ENCODE measurements at regions not wholly inside any gene's neighbourhood (a gene's known extent, or its start where the extent isn't known, plus 50 kb on each side); places are given as distances from the start of the nearest gene placed in this dataset.

- Histone ChIP-seq H3K4me1 (ENCODE audit: insufficient read depth, low read length) (no peaks in the 10 kb centered on the region), H3K9ac (ENCODE audit: low read length) (no peak overlapping the region), H3K27me3 (ENCODE audit: control insufficient read depth in 1 of 2, insufficient read depth in 2 of 2, low read length in 2 of 2) (peaks cover 0 to 10% of the 10 kb centered on the region in 2 donors), H3K27ac (ENCODE audit: low read depth, low read length) (no peak overlapping the region), H3K4me3 (ENCODE audit: low read depth in 1 of 2, low read length in 2 of 2) (no peak overlapping the region), H3K9me3 (ENCODE audit: low read length) (no peaks in the 10 kb centered on the region), H3K36me3 (ENCODE audit: insufficient read depth, low read length) (no peaks in the 10 kb centered on the region)
Measured at GRCh38 chr12:131455581-131456110, 255.2 kb upstream of the SFSWAP start.

- no peaks in the 10 kb centered on the region for H3K9me3 ChIP-seq (ENCODE audit: low read length)
- no peak overlapping the region for H3K27ac ChIP-seq (ENCODE audit: low read depth, low read length)
- no peak overlapping the region for H3K9ac ChIP-seq (ENCODE audit: low read length)
- no peaks in the 10 kb centered on the region for H3K4me1 ChIP-seq (ENCODE audit: insufficient read depth, low read length)
- no peaks in the 10 kb centered on the region for H3K36me3 ChIP-seq (ENCODE audit: insufficient read depth, low read length)
- peaks cover 0 to 10% of the 10 kb centered on the region in 2 donors for H3K27me3 ChIP-seq (ENCODE audit: control insufficient read depth in 1 of 2, insufficient read depth in 2 of 2, low read length in 2 of 2)
- no peak overlapping the region for H3K4me3 ChIP-seq (ENCODE audit: low read depth in 1 of 2, low read length in 2 of 2)
Measured at GRCh38 chr12:131456301-131457027, 254.4 kb upstream of the SFSWAP start.

GRCh38 chr12:131457028-131457310 is 253.9 kb upstream of the SFSWAP start:
- H3K4me3 ChIP-seq (ENCODE audit: low read depth in 1 of 2, low read length in 2 of 2): no peak overlapping the region
- H3K9ac ChIP-seq (ENCODE audit: low read length): no peak overlapping the region
- H3K4me1 ChIP-seq (ENCODE audit: insufficient read depth, low read length): no peaks in the 10 kb centered on the region
- no peak overlapping the region for H3K27ac ChIP-seq (ENCODE audit: low read depth, low read length)
- H3K36me3 ChIP-seq (ENCODE audit: insufficient read depth, low read length): no peaks in the 10 kb centered on the region
- peaks cover 0 to 10% of the 10 kb centered on the region in 2 donors for H3K27me3 ChIP-seq (ENCODE audit: control insufficient read depth in 1 of 2, insufficient read depth in 2 of 2, low read length in 2 of 2)
- H3K9me3 ChIP-seq (ENCODE audit: low read length): no peaks in the 10 kb centered on the region

DNA sequence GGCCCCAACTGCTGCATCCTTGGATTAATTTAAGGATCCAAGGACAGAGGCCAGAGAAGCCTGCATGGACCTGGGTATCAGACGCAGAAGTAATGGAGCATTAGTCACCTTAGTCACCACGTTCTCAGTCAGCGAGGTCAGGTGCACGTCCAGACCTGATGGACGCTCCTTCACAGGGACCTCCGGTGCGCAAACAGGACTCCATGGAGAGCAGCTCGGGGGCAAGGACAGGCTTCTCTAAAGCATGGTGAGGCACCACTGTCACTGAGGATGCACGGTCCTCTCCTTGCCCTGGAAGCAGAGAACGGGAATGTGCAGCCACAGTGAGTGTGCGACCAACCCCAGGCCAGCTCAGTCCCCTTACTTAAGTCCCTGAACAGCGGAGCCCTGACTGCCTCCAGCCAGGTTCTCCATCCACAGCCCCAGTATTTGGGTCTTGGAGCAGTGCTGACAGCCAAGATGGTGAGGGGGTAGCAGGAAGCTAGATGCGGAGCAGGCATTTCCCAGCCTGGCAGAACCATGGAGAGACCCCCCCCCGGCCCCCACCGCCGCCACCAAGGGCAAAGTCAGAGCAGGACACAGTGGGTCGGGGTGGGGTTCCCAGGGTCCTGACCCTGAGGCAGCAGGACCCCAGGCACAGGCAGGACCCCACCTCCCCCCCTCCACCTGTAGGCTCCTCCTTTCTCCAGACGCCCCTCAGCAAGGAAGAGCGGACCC is 253.4 kb upstream of the SFSWAP start:
- Histone ChIP-seq H3K4me3 (ENCODE audit: low read depth in 1 of 2, low read length in 2 of 2) (no peak overlapping the region), H3K9me3 (ENCODE audit: low read length) (no peaks in the 10 kb centered on the region), H3K27me3 (ENCODE audit: control insufficient read depth in 1 of 2, insufficient read depth in 2 of 2, low read length in 2 of 2) (peaks cover 0 to 10% of the 10 kb centered on the region in 2 donors), H3K4me1 (ENCODE audit: insufficient read depth, low read length) (no peaks in the 10 kb centered on the region), H3K9ac (ENCODE audit: low read length) (no peak overlapping the region), H3K27ac (ENCODE audit: low read depth, low read length) (no peak overlapping the region), H3K36me3 (ENCODE audit: insufficient read depth, low read length) (no peaks in the 10 kb centered on the region)

- Histone ChIP-seq H3K4me3 (ENCODE audit: low read depth in 1 of 2, low read length in 2 of 2) (no peak overlapping the region), H3K36me3 (ENCODE audit: insufficient read depth, low read length) (no peaks in the 10 kb centered on the region), H3K27me3 (ENCODE audit: control insufficient read depth in 1 of 2, insufficient read depth in 2 of 2, low read length in 2 of 2) (peaks cover 0 to 10% of the 10 kb centered on the region in 2 donors), H3K9ac (ENCODE audit: low read length) (no peak overlapping the region), H3K4me1 (ENCODE audit: insufficient read depth, low read length) (no peaks in the 10 kb centered on the region), H3K27ac (ENCODE audit: low read depth, low read length) (no peak overlapping the region), H3K9me3 (ENCODE audit: low read length) (no peaks in the 10 kb centered on the region)
Measured at GRCh38 chr12:131458048-131458374, 252.9 kb upstream of the SFSWAP start.

- Histone ChIP-seq H3K27ac (ENCODE audit: low read depth, low read length) (no peak overlapping the region), H3K9me3 (ENCODE audit: low read length) (no peaks in the 10 kb centered on the region), H3K4me3 (ENCODE audit: low read depth in 1 of 2, low read length in 2 of 2) (no peak overlapping the region), H3K27me3 (ENCODE audit: control insufficient read depth in 1 of 2, insufficient read depth in 2 of 2, low read length in 2 of 2) (peaks cover 0 to 10% of the 10 kb centered on the region in 2 donors), H3K4me1 (ENCODE audit: insufficient read depth, low read length) (no peaks in the 10 kb centered on the region), H3K36me3 (ENCODE audit: insufficient read depth, low read length) (no peaks in the 10 kb centered on the region), H3K9ac (ENCODE audit: low read length) (no peak overlapping the region)
Measured at GRCh38 chr12:131458931-131459772, 251.7 kb upstream of the SFSWAP start.

DNA sequence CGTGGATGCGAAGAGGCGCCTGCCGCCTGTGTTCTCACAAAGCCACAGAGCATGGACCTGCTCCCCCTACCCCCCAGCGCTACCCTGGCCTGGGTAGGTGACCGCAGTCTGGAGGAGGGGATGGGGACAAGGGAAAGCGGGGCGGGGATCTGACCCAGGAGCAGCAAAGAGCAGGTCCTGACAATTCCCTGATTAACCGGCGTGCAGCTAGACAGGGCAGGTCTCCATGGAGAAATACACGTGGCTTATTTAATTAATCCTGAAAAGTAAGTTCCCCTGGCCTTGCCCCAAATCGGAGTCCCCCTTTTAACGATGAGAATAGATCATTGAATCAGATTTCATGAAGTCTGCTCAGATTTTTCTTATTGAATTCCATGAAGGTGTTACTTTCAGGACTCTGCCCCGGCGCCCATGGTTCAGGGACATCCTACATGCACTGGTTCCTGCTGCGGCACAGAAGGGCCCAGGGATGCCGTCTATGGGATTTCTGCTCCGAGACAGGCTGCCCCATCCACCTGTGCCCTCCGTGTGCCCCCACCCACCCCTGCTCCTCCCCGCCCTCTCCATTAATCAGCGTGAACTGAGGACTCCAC is 251.0 kb upstream of the SFSWAP start:
- Histone ChIP-seq H3K4me1 (ENCODE audit: insufficient read depth, low read length) (no peaks in the 10 kb centered on the region), H3K9me3 (ENCODE audit: low read length) (no peaks in the 10 kb centered on the region), H3K27ac (ENCODE audit: low read depth, low read length) (no peak overlapping the region), H3K4me3 (ENCODE audit: low read depth in 1 of 2, low read length in 2 of 2) (no peak overlapping the region), H3K36me3 (ENCODE audit: insufficient read depth, low read length) (no peaks in the 10 kb centered on the region), H3K27me3 (ENCODE audit: control insufficient read depth in 1 of 2, insufficient read depth in 2 of 2, low read length in 2 of 2) (peaks cover 0 to 10% of the 10 kb centered on the region in 2 donors), H3K9ac (ENCODE audit: low read length) (no peak overlapping the region)

DNA sequence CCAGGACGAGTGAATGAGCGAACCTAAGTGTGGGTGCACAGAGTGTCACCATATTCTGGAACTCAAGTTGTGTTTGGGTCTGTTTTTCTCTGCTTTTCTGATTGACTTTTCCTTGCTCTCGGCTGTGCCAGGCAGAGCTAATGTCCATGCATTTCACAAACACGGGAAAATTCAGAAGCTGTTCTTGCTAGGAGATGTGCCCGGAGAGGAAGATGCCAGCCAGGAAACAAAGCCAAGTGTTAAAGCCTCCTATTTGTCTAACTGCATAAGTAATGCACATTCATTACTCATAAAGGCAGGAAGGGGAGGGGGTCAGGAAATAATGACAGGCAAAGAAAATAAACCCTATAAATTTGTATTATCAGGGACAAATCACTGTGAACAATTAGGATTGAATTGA is 250.4 kb upstream of the SFSWAP start:
- peaks cover 0 to 9% of the 10 kb centered on the region in 2 donors for H3K27me3 ChIP-seq (ENCODE audit: control insufficient read depth in 1 of 2, insufficient read depth in 2 of 2, low read length in 2 of 2)

GRCh38 chr12:131461096-131461495 is 249.8 kb upstream of the SFSWAP start:
- H3K4me3 ChIP-seq (ENCODE audit: low read depth in 1 of 2, low read length in 2 of 2): no peak overlapping the region
- H3K36me3 ChIP-seq (ENCODE audit: insufficient read depth, low read length): no peaks in the 10 kb centered on the region
- peaks cover 0 to 5% of the 10 kb centered on the region in 2 donors for H3K27me3 ChIP-seq (ENCODE audit: control insufficient read depth in 1 of 2, insufficient read depth in 2 of 2, low read length in 2 of 2)
- no peaks in the 10 kb centered on the region for H3K4me1 ChIP-seq (ENCODE audit: insufficient read depth, low read length)
- H3K9ac ChIP-seq (ENCODE audit: low read length): no peak overlapping the region
- no peaks in the 10 kb centered on the region for H3K9me3 ChIP-seq (ENCODE audit: low read length)
- no peak overlapping the region for H3K27ac ChIP-seq (ENCODE audit: low read depth, low read length)

More for the DNA sequence above, 250.4 kb upstream of the SFSWAP start:
- no peaks in the 10 kb centered on the region for H3K9me3 ChIP-seq (ENCODE audit: low read length)
- H3K36me3 ChIP-seq (ENCODE audit: insufficient read depth, low read length): no peaks in the 10 kb centered on the region
- H3K27ac ChIP-seq (ENCODE audit: low read depth, low read length): no peak overlapping the region
- H3K4me3 ChIP-seq (ENCODE audit: low read depth in 1 of 2, low read length in 2 of 2): no peak overlapping the region
- no peak overlapping the region for H3K9ac ChIP-seq (ENCODE audit: low read length)
- H3K4me1 ChIP-seq (ENCODE audit: insufficient read depth, low read length): no peaks in the 10 kb centered on the region

GRCh38 chr12:131463174-131463573 is 247.7 kb upstream of the SFSWAP start:
- no peaks in the 10 kb centered on the region for H3K4me1 ChIP-seq (ENCODE audit: insufficient read depth, low read length)

GRCh38 chr12:131464081-131464480 is 246.8 kb upstream of the SFSWAP start:
- Histone ChIP-seq H3K4me3 (ENCODE audit: low read depth in 1 of 2, low read length in 2 of 2) (no peak overlapping the region), H3K4me1 (ENCODE audit: insufficient read depth, low read length) (no peaks in the 10 kb centered on the region), H3K36me3 (ENCODE audit: insufficient read depth, low read length) (no peaks in the 10 kb centered on the region), H3K9ac (ENCODE audit: low read length) (no peak overlapping the region), H3K27ac (ENCODE audit: low read depth, low read length) (no peak overlapping the region), H3K9me3 (ENCODE audit: low read length) (no peaks in the 10 kb centered on the region), H3K27me3 (ENCODE audit: control insufficient read depth in 1 of 2, insufficient read depth in 2 of 2, low read length in 2 of 2) (no peaks in the 10 kb centered on the region)

More at GRCh38 chr12:131463174-131463573, 247.7 kb upstream of the SFSWAP start:
- Histone ChIP-seq H3K9ac (ENCODE audit: low read length) (no peak overlapping the region), H3K27me3 (ENCODE audit: control insufficient read depth in 1 of 2, insufficient read depth in 2 of 2, low read length in 2 of 2) (no peaks in the 10 kb centered on the region), H3K27ac (ENCODE audit: low read depth, low read length) (no peak overlapping the region), H3K4me3 (ENCODE audit: low read depth in 1 of 2, low read length in 2 of 2) (no peak overlapping the region), H3K36me3 (ENCODE audit: insufficient read depth, low read length) (no peaks in the 10 kb centered on the region), H3K9me3 (ENCODE audit: low read length) (no peaks in the 10 kb centered on the region)

Data from muscle layer of colon (tissue), 2 donors.